HEK293T (cell line): ENCODE measurements at regions not wholly inside any gene's neighbourhood (a gene's known extent, or its start where the extent isn't known, plus 50 kb on each side); places are given as distances from the start of the nearest gene placed in this dataset.

Experiments used
- ARNT ChIP-seq: fragments of 450-650 bp; IDR thresholded peaks from 2 replicates; pipeline ENCODE4 v1.6.1; 2017; ENCODE audit warnings: mild to moderate bottlenecking
- BHLHE40 ChIP-seq: fragments of 450-650 bp; IDR thresholded peaks from 2 replicates; pipeline ENCODE4 v1.6.1; 2016; ENCODE audit warnings: mild to moderate bottlenecking, moderate library complexity, borderline replicate concordance
- CTBP1 ChIP-seq: fragments of 450-650 bp; IDR thresholded peaks from 2 replicates; pipeline ENCODE4 v1.6.1; 2016; ENCODE audit warnings: borderline replicate concordance
- ELF4 ChIP-seq: fragments of 450-650 bp; IDR thresholded peaks from 2 replicates; pipeline ENCODE4 v1.6.1; 2017; ENCODE audit warnings: antibody characterized with exemption
- FOXM1 ChIP-seq: fragments of 450-650 bp; IDR thresholded peaks from 2 replicates; pipeline ENCODE4 v1.6.1; 2017; ENCODE audit warnings: mild to moderate bottlenecking, borderline replicate concordance
- HDGF ChIP-seq: fragments of 450-650 bp; IDR thresholded peaks from 2 replicates; pipeline ENCODE4 v1.6.1; 2017; ENCODE audit warnings: antibody characterized with exemption, borderline replicate concordance
- LEF1 ChIP-seq: fragments of 450-650 bp; IDR thresholded peaks from 2 replicates; pipeline ENCODE4 v1.6.1; 2017; ENCODE audit warnings: mild to moderate bottlenecking, borderline replicate concordance
- SUZ12 ChIP-seq: fragments of 450-650 bp; IDR thresholded peaks from 2 replicates; pipeline ENCODE4 v1.6.1; 2016; ENCODE audit warnings: mild to moderate bottlenecking
- TARDBP ChIP-seq: fragments of 450-650 bp; IDR thresholded peaks from 2 replicates; pipeline ENCODE4 v1.6.1; 2016

- TF ChIP-seq BHLHE40 (no peak), TARDBP (no peak), FOXM1 (no peak), ARNT (0 out of 2 replicates have a peak, but pooled peaks have one; percentile 16), LEF1 (no peak), CTBP1 (no peak), SUZ12 (no peak), HDGF (no peak), ELF4 (no peak)
Observed at GRCh38 chr11:114964676-114965214, 286.4 kb downstream of the NXPE2 start.
